Omental fat pad (tissue), 3 donors: ENCODE measurements at regions not wholly inside any gene's neighbourhood (a gene's known extent, or its start where the extent isn't known, plus 50 kb on each side); places are given as distances from the start of the nearest gene placed in this dataset.

Source experiments
- ATAC-seq: fragments of 150-250 bp; one replicate; pipeline ENCODE4 v1.9.1; 2016; ENCODE audit warnings: mild to moderate bottlenecking, moderate library complexity; ENCODE audit not compliant: low FRiP score
- DNase-seq: peaks from one replicate; pipeline ENCODE4 v3.0.0-alpha.2; 2019; ENCODE audit warnings: low spot score
- TF ChIP-seq, protein P1 (sequence below), 3 donors: fragments of 450-650 bp; IDR thresholded peaks; one replicate each; pipeline ENCODE4 v1.5.1; 2016 to 2017; ENCODE audit warnings: antibody characterized with exemption in 3 of 3, mild to moderate bottlenecking in 3 of 3, moderate library complexity in 2 of 3

DNA sequence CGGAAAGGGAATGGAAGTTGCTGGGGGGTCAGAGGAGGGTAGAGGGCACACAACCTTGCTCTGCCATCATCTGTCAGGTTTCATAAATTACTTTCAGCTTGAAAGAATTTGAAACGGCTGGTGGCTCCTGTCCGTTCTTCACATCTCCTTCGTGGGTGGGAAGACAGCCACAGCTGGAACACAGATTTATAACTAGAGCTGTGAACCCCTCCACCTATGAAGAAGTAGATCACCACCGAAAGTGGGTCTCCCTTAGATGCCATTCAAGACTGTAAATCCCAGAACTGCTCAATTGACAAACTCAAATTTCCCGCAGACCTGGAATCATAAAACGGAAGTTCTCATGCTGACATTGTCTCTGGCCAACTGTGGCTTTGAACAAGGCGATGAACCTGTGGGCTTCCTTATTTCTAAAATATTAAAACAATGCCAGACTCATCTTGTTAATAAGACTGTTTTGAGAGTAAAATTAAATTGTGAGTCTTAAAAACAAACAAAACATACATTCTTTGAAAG is 65.3 kb downstream of the BTBD3 start:
- ATAC-seq (no peak), DNase-seq (no peak)
- TF ChIP-seq, protein P1, sequence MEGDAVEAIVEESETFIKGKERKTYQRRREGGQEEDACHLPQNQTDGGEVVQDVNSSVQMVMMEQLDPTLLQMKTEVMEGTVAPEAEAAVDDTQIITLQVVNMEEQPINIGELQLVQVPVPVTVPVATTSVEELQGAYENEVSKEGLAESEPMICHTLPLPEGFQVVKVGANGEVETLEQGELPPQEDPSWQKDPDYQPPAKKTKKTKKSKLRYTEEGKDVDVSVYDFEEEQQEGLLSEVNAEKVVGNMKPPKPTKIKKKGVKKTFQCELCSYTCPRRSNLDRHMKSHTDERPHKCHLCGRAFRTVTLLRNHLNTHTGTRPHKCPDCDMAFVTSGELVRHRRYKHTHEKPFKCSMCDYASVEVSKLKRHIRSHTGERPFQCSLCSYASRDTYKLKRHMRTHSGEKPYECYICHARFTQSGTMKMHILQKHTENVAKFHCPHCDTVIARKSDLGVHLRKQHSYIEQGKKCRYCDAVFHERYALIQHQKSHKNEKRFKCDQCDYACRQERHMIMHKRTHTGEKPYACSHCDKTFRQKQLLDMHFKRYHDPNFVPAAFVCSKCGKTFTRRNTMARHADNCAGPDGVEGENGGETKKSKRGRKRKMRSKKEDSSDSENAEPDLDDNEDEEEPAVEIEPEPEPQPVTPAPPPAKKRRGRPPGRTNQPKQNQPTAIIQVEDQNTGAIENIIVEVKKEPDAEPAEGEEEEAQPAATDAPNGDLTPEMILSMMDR (IDR thresholded peaks at IDR 0.05) = no peak

DNA sequence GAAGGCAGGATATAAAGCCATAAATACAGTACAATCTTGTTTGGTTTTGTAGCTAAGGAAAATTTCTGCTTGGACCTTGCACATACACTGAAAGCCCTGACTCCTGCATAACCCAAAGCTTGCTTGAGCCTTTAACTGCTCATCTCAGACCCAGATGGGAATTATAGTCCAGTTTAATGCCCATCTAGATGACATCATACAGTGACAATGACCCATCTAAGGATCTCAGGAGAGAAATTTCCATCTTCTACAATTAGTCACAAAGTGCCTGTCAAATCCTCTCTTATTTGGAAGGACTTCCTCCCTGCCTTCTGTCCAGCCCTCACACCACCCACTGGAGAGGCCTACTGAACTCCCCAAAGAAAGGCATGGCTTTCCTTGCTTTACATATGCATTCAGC is 69.3 kb downstream of the BTBD3 start:
- no peak for ATAC-seq
- DNase-seq = no peak
- TF ChIP-seq, protein P1 (IDR thresholded peaks at IDR 0.05) = no peak

DNA sequence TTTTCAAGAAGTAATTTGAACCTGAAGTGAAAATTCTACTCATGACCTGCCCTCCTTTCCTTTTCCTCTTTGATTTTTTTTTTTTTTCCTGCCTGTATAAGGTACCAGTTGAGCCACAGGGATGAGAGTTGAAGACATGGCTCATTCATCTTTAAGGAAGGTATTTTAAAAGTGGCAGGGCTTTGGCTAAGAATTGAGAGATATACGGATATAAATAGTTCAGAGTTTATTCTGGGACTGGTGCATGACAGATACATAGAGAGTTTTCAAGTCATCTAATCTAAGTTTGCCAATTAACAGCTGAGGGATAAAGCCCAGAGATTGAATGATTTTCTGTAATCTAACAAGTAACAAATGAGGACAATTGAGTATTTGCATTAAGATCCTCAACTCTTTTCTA is 69.8 kb downstream of the BTBD3 start:
- ATAC-seq (no peak), DNase-seq (no peak)
- TF ChIP-seq, protein P1 (IDR thresholded peaks at IDR 0.05) = no peak

DNA sequence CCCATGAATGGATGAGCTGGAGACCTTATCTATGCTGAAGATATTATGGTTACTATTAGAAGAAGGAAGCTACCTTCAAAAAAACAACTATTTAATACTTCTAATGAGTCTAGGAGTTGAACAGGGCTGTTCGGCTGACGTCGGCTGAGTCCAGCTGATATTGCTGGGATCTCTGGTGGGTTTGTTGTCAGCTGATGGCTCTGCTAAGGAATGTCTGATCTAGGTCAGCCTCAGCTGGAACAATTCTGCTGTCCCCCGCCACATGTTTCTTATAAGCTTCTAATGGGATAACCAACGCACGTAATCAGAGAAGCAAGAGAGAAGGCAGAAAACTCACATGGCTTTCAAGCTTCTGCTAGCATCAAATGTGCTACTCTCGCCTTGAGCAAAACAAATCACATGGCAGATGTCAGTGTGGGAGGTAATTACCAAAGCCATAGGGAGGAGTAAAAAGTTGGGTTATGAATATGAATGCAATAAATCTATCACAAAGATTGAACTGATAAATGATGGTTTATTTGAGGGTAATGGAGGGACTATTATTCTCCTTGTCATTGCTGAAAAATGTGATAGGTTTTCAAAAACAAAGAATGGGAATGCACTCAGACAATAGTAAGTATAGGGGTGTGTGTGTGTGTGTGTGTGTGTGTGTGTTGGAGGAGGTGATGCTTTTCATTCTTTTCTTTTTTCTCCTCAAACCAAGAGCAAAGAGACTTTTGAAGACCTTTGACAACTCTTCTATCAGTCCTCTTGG is 71.5 kb downstream of the BTBD3 start:
- ATAC-seq (no peak), DNase-seq (no peak)
- TF ChIP-seq, protein P1 (IDR thresholded peaks at IDR 0.05) = no peak

DNA sequence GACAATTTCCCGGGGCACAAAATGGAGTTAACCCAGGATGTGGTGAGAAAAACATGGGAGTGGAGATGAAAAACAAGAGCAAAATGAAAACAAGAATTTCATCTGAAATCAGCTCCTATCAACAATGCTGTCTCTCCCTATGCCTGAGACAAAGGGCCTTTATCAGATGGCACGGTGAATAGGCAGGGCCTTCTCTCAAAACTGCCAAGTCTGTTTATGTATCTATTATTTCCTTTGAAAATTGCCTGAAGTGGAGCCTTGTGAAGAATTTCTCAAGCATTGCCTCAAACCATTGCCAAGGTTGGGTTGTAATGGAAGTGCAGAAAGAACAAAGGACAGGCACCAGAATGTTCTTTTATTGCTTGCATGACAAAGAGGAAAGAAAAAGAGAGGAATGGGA is 74.7 kb downstream of the BTBD3 start:
- TF ChIP-seq, protein P1 (IDR thresholded peaks at IDR 0.05) = no peak
- ATAC-seq (no peak), DNase-seq (no peak)

DNA sequence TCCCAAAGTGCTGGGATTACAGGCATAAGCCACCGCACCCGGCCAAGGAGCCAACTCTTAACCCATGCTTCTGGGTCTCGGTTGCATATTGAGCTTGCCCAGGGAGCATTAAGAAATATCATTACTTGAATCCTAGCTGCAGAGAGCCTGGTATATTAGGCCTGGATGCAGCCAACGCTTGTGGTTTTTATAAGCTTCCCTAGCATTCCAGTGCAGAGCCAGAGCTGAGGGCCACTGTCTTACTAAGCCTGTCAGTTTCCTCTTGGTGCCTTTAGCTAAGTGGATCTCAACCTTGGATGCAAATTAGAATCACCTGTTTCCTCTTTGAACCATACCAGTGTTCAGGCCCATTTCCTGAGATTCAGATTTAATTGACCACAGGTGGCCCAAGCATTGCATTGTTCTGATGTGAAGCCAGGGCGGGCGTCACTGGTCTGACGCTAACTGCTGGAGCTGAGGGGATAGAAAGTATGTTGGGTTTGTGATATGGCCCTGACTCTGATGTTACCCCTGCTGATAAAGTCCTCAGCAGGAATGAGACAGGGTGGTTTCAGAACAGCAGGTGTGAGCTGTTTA is 76.3 kb downstream of the BTBD3 start:
- TF ChIP-seq, protein P1 (IDR thresholded peaks at IDR 0.05) = no peak
- no peak for DNase-seq

More for the DNA sequence above, 76.3 kb downstream of the BTBD3 start:
- ATAC-seq = no peak
